H9 (cell line): ENCODE measurements at regions not wholly inside any gene's neighbourhood (a gene's known extent, or its start where the extent isn't known, plus 50 kb on each side); places are given as distances from the start of the nearest gene placed in this dataset.

ENCODE experiments used
- DNase-seq: peaks from one replicate; pipeline ENCODE4 v3.0.0-alpha.2; 2017
- H2AFZ ChIP-seq: one replicate; pipeline ENCODE4 v1.6.1; 2013; ENCODE audit warnings: mild to moderate bottlenecking, low read length, control low read depth, moderate library complexity
- H2AK5ac ChIP-seq: 2 replicates; pipeline ENCODE4 v1.6.1; 2013; ENCODE audit warnings: low read length, control low read depth, mixed read lengths; ENCODE audit not compliant: insufficient read length
- H2BK120ac ChIP-seq: one replicate; pipeline ENCODE4 v1.6.1; 2013; ENCODE audit warnings: low read depth, mild to moderate bottlenecking, low read length, control low read depth, inconsistent platforms; ENCODE audit not compliant: poor library complexity, severe bottlenecking
- H2BK12ac ChIP-seq: 2 replicates; pipeline ENCODE4 v1.6.1; 2013; ENCODE audit warnings: low read length, control low read depth, mixed read lengths, low read depth; ENCODE audit not compliant: insufficient read length
- H2BK15ac ChIP-seq: 2 replicates; pipeline ENCODE4 v1.6.1; 2013; ENCODE audit warnings: low read depth, low read length, control low read depth
- H2BK20ac ChIP-seq: one replicate; pipeline ENCODE4 v1.6.1; 2013; ENCODE audit warnings: low read depth, mild to moderate bottlenecking, low read length, control low read depth, inconsistent platforms; ENCODE audit not compliant: poor library complexity, severe bottlenecking
- H2BK5ac ChIP-seq: 2 replicates; pipeline ENCODE4 v1.6.1; 2013; ENCODE audit warnings: low read length, control low read depth, mixed read lengths; ENCODE audit not compliant: insufficient read length
- H3K14ac ChIP-seq: 2 replicates; pipeline ENCODE4 v1.6.1; 2013; ENCODE audit warnings: low read length, control low read depth; ENCODE audit not compliant: insufficient read depth
- H3K18ac ChIP-seq: 2 replicates; pipeline ENCODE4 v1.6.1; 2013; ENCODE audit warnings: low read depth, mild to moderate bottlenecking, mixed read lengths, low read length, control low read depth; ENCODE audit not compliant: insufficient read length
- H3K23ac ChIP-seq: 2 replicates; pipeline ENCODE4 v1.6.1; 2013; ENCODE audit warnings: low read length, control low read depth, mixed read lengths, low read depth; ENCODE audit not compliant: insufficient read length
- H3K23me2 ChIP-seq: 2 replicates; pipeline ENCODE4 v1.6.1; 2013; ENCODE audit warnings: low read depth, mild to moderate bottlenecking, mixed read lengths, low read length, control low read depth; ENCODE audit not compliant: insufficient read length, poor library complexity, severe bottlenecking
- H3K27ac ChIP-seq: 2 replicates; pipeline ENCODE4 v1.5.1; 2013; ENCODE audit warnings: low read length, control low read depth, mixed read lengths, low read depth; ENCODE audit not compliant: insufficient read length
- H3K27me3 ChIP-seq: 2 replicates; pipeline ENCODE4 v1.6.1; 2013; ENCODE audit warnings: low read length, control low read depth, inconsistent platforms; ENCODE audit not compliant: insufficient read depth
- H3K4ac ChIP-seq: 2 replicates; pipeline ENCODE4 v1.6.1; 2013; ENCODE audit warnings: low read depth, mild to moderate bottlenecking, control low read depth, inconsistent platforms, low read length, moderate library complexity
- H3K4me1 ChIP-seq: 2 replicates; pipeline ENCODE4 v1.6.1; 2013; ENCODE audit warnings: low read length, control low read depth, inconsistent platforms; ENCODE audit not compliant: insufficient read depth
- H3K4me2 ChIP-seq: 2 replicates; pipeline ENCODE4 v1.6.1; 2013; ENCODE audit warnings: low read length, control low read depth, mixed read lengths; ENCODE audit not compliant: insufficient read length, insufficient read depth
- H3K56ac ChIP-seq: 2 replicates; pipeline ENCODE4 v1.6.1; 2013; ENCODE audit warnings: low read depth, mild to moderate bottlenecking, mixed read lengths, low read length, control low read depth; ENCODE audit not compliant: insufficient read length
- H3K79me1 ChIP-seq: 2 replicates; pipeline ENCODE4 v1.6.1; 2013; ENCODE audit warnings: low read depth, mild to moderate bottlenecking, moderate library complexity, low read length, control low read depth, inconsistent platforms; ENCODE audit not compliant: insufficient read depth, poor library complexity, severe bottlenecking
- H3K79me2 ChIP-seq: 2 replicates; pipeline ENCODE4 v1.6.1; 2013; ENCODE audit warnings: low read length, control low read depth, inconsistent platforms; ENCODE audit not compliant: insufficient read depth
- H3K9ac ChIP-seq: 2 replicates; pipeline ENCODE4 v1.6.1; 2013; ENCODE audit warnings: low read length, control low read depth, mixed read lengths; ENCODE audit not compliant: insufficient read length; ENCODE audit errors: extremely low read depth
- H3K9me3 ChIP-seq: one replicate; pipeline ENCODE4 v1.6.1; 2013; ENCODE audit warnings: low read depth, low read length, inconsistent platforms; ENCODE audit not compliant: control insufficient read depth
- H3T11ph ChIP-seq: one replicate; pipeline ENCODE4 v1.6.1; 2013; ENCODE audit warnings: mild to moderate bottlenecking, low read length, control low read depth, inconsistent platforms
- H4K20me1 ChIP-seq: one replicate; pipeline ENCODE4 v1.6.1; 2013; ENCODE audit not compliant: control insufficient read depth, insufficient read length, insufficient read depth
- H4K5ac ChIP-seq: 2 replicates; pipeline ENCODE4 v1.6.1; 2013; ENCODE audit warnings: low read depth, mild to moderate bottlenecking, mixed read lengths, low read length, control low read depth; ENCODE audit not compliant: insufficient read length
- H4K8ac ChIP-seq: replicated peaks from 2 replicates; pipeline ENCODE4 v1.6.1; 2013; ENCODE audit warnings: low read length, control low read depth, mixed read lengths, low read depth; ENCODE audit not compliant: insufficient read length
- H4K91ac ChIP-seq: 2 replicates; pipeline ENCODE4 v1.6.1; 2013; ENCODE audit warnings: low read depth, mild to moderate bottlenecking, moderate library complexity, mixed read lengths, low read length, control low read depth; ENCODE audit not compliant: insufficient read length
- H3K27ac Mint-ChIP-seq, 3 experiments: 2 replicates in 2 of 3; 3 replicates in 1 of 3; pipeline ENCODE4 v1.8.0; 2020 to 2021; ENCODE audit warnings: mixed read lengths in 3 of 3, mild to moderate bottlenecking in 1 of 3, moderate library complexity in 1 of 3
- H3K27me3 Mint-ChIP-seq: 2 replicates; pipeline ENCODE4 v1.8.0; 2021; ENCODE audit warnings: low read depth, mild to moderate bottlenecking, moderate library complexity, mixed read lengths
- H3K36me3 Mint-ChIP-seq, 3 experiments: 2 replicates in 2 of 3; 3 replicates in 1 of 3; pipeline ENCODE4 v1.8.0; 2020 to 2021; ENCODE audit warnings: low read depth in 3 of 3, mixed read lengths in 3 of 3; ENCODE audit not compliant: insufficient read depth in 1 of 3
- H3K4me1 Mint-ChIP-seq, 2 experiments: 2 replicates each; pipeline ENCODE4 v1.8.0; 2020; ENCODE audit warnings: mixed read lengths in 2 of 2
- H3K4me3 Mint-ChIP-seq, 2 experiments: 2 replicates in 1 of 2; 3 replicates in 1 of 2; pipeline ENCODE4 v1.8.0; 2020 to 2021; ENCODE audit warnings: mild to moderate bottlenecking in 2 of 2, mixed read lengths in 2 of 2, moderate library complexity in 1 of 2
- H3K9me3 Mint-ChIP-seq, 2 experiments: 2 replicates in 1 of 2; 3 replicates in 1 of 2; pipeline ENCODE4 v1.8.0; 2020; ENCODE audit warnings: mild to moderate bottlenecking in 2 of 2, mixed read lengths in 2 of 2, moderate library complexity in 1 of 2
- CTCF ChIP-seq: fragments of 200-600 bp; sonication (generic); conservative IDR thresholded peaks from 3 replicates; pipeline ENCODE4 v1.8.0; 2021; ENCODE audit warnings: antibody characterized with exemption, mild to moderate bottlenecking
- WGBS: extraction: QIAGEN DNeasy Blood & Tissue Kit; methylation state at CpG from one replicate; pipeline ENCODE4 v1.1.7; 2013; ENCODE audit warnings: missing lambda C conversion rate, low lambda C conversion rate, mixed read lengths; ENCODE audit not compliant: insufficient read length; ENCODE audit errors: extremely low coverage; 5-methylcytosine and 5-hydroxymethylcytosine counted together

- Histone ChIP-seq H3K18ac (no peak overlapping the region), H3K79me2 (no peaks in the 10 kb centered on the region), H3K9ac (no peak overlapping the region), H3K56ac (no peak overlapping the region), H2BK20ac (no peak overlapping the region), H2BK120ac (no peak overlapping the region), H3K4ac (no peak overlapping the region), H2BK12ac (no peak overlapping the region), H2AK5ac (no peak overlapping the region), H3K27ac (no peak overlapping the region), H2BK15ac (no peak overlapping the region), H3K79me1 (no peaks in the 10 kb centered on the region), H3K23ac (no peak overlapping the region), H4K8ac (no peak overlapping the region), H4K20me1 (no peaks in the 10 kb centered on the region), H4K5ac (no peak overlapping the region), H3K9me3 (no peaks in the 10 kb centered on the region), H3K23me2 (no peaks in the 10 kb centered on the region), H3K4me1 (no peaks in the 10 kb centered on the region), H3K4me2 (no peak overlapping the region), H3T11ph (no peak overlapping the region), H2AFZ (no peak overlapping the region), H3K14ac (no peak overlapping the region), H4K91ac (no peak overlapping the region), H3K27me3 (no peaks in the 10 kb centered on the region), H2BK5ac (no peak overlapping the region)
- Mint-ChIP-seq H3K27ac (no peak overlapping the region), H3K4me3 (no peak overlapping the region), H3K4me1 (no peaks in the 10 kb centered on the region; a peak in 1 of 4 replicates), H3K9me3 (no peaks in the 10 kb centered on the region; a peak in 1 of 5 replicates), H3K36me3 (no peaks in the 10 kb centered on the region), H3K27me3 (peaks cover 6% of the 10 kb centered on the region)
- WGBS, result no CpG with 5 or more reads among the region's 1 CpG
- no peak for DNase-seq
- TF ChIP-seq CTCF, result no peak
Observed at GRCh38 chr10:125264091-125264490, 103.7 kb upstream of the CTBP2 start.
